HG03469 (cell line): ENCODE measurements at regions not wholly inside any gene's neighbourhood (a gene's known extent, or its start where the extent isn't known, plus 50 kb on each side); places are given as distances from the start of the nearest gene placed in this dataset.
A peak's percentile ranks its signal among the peaks of the same experiment; 100 is the strongest.
"Not testable (repeated sequence)": the region's sequence is repeated elsewhere in the genome, so short reads cannot be mapped to it uniquely, and the experiment has no call there.

Experiments
- ATAC-seq: cut with Tn5 transposase; IDR thresholded peaks from one replicate; pipeline ENCODE4 v1.9.1; 2021; ENCODE audit warnings: mild to moderate bottlenecking, moderate library complexity, moderate number of reproducible peaks; ENCODE audit not compliant: unreplicated experiment

DNA sequence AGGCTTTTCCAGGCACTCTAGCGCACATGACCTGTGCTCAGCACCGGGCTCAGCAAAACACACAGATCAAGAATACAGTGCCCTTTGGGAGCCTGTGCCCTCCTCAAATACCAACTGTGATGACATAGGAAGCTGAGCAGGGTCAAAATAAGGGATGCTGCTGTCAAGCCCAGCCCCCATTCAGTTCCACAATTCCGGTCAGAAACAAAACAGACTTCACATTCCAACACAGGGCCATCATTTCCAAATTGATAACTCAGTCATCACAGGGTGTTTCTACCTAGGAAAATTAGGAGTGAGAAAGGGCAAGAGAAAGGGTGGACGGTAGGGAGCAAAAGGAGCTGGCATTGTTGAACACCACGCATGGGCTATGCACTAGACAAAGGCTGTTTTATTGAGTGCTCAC lies 158.4 kb upstream of the CCDC54 start:
- no peak for ATAC-seq

DNA sequence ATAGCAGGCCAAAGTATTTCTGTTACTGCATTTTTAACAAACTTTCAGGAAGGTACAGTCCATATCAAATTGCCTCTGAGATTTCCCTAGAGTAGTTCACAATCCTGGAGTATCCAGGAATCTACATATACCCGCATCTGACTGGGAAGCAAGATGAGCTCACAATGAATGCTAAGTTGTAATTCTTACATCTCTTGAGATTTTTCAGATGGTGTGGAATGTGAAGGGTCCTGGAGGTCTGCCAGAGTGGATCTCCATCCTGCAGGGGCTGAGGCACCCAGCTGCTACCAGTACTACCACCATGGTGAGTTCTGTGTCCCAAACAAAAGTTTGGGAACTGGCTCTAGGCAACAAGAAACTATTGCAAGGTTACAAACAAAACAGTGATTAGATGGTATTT lies 156.7 kb upstream of the CCDC54 start:
- ATAC-seq: no peak

DNA sequence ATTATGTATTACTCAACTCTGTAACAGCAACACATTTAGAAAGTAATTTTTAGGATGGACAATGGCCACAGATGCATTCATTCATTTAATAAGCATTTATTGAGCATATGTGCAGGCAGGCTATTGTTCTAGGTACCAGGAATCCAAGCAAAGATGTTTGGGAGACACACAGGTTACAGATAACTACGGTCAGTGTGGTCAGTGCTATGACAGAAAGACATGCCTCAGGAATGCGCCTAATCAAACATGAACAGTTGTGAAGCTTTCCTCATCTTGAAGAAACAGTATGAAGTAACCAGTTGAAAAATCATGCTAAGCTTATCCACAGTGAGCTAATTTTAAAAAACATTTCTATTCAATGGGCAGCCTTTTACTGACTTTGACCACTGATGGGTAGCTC lies 155.4 kb upstream of the CCDC54 start:
- no peak for ATAC-seq

- no peak for ATAC-seq
These were observed 154.3 kb upstream of the CCDC54 start for GRCh38 chr3:107222907-107223306.

DNA sequence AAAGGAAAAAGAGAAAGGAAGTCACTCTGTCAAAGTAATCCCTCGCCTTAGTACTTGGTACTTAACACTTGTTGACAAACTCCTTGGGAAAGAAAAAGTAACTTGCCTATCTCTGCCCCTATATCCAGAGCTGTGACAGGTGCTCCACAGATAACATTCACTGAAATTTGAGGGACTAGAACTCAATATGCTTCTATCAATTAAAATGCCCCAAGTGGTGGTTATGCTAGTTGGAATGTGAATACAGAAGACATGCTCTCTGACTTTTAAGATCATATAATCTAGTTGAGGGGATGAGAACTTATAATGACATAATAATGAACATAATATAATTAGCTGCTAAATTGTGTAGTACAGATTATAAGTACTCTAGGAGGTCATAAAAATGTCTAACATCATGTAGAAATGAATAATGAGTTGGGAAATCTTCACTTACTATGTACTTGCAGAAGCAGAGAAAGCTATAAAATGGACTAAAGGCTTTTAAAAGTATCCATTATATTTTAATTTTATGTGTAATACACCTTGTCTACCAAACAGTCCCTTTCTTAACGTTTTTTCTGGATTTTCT lies 153.1 kb upstream of the CCDC54 start:
- no peak for ATAC-seq

DNA sequence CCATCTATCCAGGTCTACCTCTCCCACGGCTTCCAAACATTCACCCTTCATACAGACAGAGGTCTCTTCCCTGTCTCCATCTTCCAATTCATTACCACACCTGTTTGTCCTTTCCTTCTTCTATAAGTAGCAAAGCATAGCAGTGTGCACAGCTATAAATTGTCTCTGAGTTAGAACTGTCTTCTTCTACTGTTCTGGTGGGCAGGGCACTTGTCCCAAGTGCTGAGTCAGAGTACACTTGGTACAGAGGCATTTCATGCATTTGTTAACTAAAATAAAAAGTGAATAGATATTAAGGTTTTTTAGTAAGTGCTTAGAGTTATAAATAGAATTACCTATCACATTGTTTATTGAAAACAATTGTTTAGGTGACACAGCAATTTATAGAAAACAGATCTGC lies 150.1 kb upstream of the CCDC54 start:
- no peak for ATAC-seq

DNA sequence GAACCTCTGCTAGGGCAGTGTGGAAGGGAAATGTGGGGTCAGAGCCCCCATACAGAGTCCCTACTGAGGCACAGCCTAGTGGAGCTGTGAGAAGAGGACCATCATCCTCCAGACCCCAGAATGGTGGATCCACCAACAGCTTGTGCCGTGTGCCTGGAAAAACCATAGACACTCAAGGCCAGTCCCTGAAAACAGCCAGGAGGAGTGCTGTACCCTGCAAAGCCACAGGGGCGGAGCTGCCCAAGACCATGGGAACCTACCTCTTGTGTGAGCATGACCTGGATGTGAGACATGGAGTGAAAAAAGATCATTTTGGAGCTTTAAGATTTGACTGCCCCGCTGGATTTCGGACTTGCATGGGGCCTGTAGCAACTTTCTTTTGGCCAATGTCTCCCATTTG lies 143.4 kb upstream of the CCDC54 start:
- not testable (repeated sequence) for ATAC-seq

DNA sequence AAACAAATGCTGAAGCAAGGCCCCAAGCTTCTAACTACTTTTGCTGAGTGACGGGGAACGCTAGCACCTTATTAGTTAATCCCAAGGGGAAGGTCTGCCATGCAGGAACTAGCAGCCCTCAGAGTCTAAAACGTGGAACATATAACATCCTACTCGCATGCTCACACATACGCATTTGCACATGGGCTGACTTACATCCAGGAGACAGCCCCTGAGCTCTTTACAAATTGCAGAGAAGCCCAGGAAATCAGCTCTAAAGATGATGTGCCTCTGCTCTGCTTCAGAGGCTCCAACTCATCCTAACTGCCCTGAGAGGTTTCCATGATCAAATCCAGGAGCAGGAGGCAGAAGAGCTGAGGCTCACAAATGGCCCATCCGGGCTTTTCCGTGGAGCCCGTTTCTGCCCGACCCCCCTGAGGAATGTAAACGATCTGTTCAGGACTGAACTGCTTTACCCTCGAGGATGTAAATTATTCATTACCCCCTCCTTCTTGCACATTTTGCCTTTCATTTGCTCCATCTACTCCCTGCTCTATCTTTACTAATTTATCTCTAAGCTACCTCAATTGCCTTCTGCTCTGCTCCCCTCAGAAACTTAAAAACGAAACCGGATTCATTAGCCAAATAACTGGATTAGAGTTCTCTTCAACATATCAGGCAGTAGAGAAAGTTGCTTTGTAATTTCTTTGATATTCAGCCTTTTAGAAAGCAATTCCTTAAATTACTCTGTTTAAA lies 141.9 kb upstream of the CCDC54 start:
- ATAC-seq: no peak

DNA sequence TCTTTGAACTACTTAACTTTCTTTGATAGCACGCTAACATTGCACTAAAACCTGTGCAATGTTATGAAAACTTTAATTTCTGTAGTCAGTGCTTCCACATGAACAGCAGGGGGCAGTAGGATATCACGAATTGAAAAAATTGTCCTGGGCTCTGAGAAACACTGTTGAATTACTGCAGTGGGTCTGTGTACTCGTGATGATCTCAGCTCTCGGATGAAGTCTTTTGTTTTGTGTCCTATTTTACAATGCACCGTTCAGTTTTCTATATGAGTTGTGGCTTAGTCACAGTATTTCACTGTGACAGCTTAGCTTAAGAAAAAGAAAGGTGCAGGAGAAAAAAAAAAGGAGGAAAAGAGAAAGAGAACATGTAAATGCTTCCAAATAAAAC lies 141.3 kb upstream of the CCDC54 start:
- peak; percentile 59 for ATAC-seq

GRCh38 chr3:107236655-107237337 lies 140.4 kb upstream of the CCDC54 start:
- ATAC-seq: no peak

DNA sequence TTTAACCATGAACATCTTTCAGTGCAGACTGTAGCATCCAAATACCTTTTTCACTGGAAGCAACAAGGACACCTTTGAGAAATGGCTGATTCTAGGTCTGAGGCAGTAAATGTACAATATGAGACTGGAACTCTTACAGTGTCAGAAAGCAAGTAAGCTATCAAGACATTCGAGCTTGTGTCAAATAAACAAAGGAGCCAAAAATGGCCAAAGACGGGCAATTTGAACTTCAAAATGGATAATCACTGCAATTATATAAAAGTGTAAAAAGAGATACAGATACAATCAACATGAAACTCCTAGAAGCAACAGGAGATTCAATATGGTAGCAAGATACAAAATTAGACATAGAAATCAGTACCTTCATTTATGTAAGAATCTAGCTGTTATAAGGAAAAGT lies 138.5 kb upstream of the CCDC54 start:
- no peak for ATAC-seq

DNA sequence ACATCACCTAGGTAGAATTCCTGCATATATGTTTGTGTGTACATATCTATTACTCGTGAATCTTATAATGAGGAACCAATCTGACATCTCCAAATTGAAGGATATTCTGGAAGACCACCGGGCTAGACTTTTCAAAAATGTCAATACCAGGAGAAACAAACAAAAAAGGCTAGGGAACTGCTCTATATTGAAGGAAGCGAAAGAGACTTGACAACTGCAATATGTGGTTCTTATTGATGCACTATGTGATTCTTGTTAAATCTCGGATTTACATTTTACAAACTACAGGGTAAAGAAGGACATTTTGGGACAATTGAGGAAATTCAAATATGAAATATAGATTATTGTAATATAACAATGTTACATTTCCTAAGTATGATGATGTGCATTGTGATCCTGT lies 137.5 kb upstream of the CCDC54 start:
- ATAC-seq: no peak

GRCh38 chr3:107240183-107241091 lies 136.8 kb upstream of the CCDC54 start:
- peak; percentile 87 for ATAC-seq

DNA sequence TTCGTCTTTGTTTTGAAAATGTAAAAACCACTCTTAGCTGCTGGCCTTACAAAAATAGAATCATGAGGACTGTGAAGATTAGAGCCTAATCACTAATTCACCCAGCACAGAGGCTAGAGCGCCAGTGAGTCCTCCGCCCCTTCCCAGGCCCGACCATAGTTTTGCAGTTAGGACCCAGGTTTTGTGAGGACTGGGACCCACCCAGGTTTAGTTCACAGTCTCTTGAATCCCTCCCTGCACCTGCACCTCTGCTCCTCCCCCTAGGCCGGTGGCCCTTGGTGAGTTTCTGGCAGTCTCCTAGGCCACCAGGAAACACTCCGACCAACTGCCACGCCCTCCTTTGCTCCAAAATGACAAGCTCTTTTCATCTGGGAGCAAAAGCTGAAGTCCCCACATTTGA lies 136.0 kb upstream of the CCDC54 start:
- no peak for ATAC-seq

DNA sequence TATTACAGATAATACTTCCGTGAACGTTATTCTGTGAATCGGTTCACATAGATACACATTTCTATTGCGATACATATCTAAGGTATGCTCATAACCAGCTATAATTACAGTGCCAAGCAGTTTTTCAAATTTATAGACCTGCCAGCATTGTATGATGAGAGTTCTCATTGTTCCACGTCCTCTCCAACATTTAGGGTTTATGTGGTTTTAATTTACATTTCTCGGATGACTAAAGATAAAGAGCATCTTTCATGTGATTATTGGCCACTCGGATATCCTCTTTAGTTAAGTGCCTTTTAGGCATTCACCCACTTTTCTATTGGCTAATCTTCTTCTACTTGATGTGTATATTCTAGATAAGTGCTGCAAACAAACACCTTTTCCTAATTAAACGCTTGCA lies 134.7 kb upstream of the CCDC54 start:
- ATAC-seq: no peak

GRCh38 chr3:107247116-107247515 lies 130.1 kb upstream of the CCDC54 start:
- ATAC-seq: no peak

- ATAC-seq: no peak
These were observed 128.1 kb upstream of the CCDC54 start for GRCh38 chr3:107249132-107249531.

GRCh38 chr3:107250221-107250620 lies 127.0 kb upstream of the CCDC54 start:
- ATAC-seq: no peak

DNA sequence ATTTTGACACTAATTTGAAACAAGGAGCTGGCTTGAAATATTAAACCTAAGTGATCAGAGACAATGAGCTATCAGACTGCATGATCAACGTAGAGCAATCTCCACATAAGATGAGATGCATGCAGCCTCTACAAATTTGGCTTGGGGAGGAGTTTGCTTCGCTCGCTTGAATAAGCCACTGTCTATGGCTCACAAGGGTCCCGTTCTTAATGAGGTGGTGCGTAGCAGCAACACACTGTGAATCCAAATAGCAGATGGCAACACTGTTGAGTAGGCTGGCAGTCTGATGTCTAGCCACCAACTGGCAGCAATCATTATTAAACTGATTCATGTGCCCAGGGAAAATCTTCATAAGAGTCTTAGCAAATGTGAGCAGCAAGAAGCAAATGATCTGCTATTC lies 125.4 kb upstream of the CCDC54 start:
- ATAC-seq: no peak

DNA sequence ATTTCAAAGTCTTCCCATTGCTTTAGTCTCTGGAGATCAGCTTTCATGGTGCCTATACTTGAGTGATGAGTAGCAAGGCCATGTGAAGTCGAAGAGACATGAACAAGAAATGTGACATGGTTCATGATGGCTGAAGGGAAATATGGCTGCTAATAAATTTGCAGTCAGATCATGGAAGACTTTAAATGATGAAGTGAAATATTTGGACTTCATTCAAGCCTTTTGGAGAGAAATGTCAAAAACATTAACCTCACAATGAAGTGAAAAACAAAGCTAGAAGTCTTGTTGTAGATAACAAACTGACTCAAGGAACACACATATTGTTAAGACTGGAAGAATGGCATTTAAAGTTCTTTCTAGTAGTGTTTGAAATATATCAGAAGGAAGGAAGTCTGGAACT lies 120.3 kb upstream of the CCDC54 start:
- no peak for ATAC-seq

DNA sequence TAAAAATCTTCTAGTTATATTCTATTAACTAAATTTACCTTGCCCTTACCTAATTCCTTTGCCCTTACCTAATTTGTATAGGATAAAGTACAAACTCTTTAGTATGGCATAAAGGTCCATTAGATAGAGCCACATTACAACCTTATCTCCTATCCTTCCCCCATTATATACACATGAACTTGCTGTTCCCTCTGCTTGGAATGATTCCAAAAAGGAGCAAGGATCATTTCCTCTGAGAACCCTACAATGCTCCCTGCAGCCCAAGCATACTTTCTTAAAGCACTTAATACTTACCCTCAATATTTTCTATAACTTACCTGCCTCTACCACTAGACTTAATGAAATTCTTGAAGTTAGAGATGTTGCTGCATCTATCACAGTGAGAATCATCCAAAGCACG lies 118.9 kb upstream of the CCDC54 start:
- ATAC-seq: no peak
